ENCODE measurements at regions not wholly inside any gene's neighbourhood (a gene's known extent, or its start where the extent isn't known, plus 50 kb on each side); places are given as distances from the start of the nearest gene placed in this dataset.

DNA sequence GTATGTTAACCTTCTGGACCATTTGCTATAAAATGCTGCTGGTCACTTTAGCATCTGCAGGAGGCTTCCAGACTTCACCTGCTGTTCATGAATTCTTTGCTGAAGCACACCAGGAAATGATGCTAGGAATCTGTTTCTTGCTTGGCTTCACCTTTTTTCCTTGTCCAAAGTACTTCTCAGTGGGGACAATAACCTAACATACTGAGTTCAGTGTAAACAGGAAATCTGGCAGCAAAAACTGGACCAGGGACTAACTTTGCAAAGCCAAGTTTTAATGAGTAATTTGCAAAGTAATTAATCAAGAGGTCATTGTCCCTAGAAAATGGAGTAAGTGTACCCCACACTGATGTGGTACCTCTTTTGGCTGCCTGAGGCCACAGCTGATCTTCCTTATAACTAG is 128.4 kb downstream of the RXFP2 start:
- Mint-ChIP-seq H3K9me3 (peaks cover 2% of the 10 kb centered on the region), H3K27ac (no peak overlapping the region), H3K27me3 (no peaks in the 10 kb centered on the region), H3K4me3 (no peak overlapping the region), H3K4me1 (ENCODE audit: low read depth) (no peaks in the 10 kb centered on the region), H3K36me3 (ENCODE audit: low read depth) (no peaks in the 10 kb centered on the region)
- DNase-seq, result no peak
- ChIA-PET POLR2A (no interaction called here), CTCF (no interaction called here)
- TF ChIP-seq, protein P1, sequence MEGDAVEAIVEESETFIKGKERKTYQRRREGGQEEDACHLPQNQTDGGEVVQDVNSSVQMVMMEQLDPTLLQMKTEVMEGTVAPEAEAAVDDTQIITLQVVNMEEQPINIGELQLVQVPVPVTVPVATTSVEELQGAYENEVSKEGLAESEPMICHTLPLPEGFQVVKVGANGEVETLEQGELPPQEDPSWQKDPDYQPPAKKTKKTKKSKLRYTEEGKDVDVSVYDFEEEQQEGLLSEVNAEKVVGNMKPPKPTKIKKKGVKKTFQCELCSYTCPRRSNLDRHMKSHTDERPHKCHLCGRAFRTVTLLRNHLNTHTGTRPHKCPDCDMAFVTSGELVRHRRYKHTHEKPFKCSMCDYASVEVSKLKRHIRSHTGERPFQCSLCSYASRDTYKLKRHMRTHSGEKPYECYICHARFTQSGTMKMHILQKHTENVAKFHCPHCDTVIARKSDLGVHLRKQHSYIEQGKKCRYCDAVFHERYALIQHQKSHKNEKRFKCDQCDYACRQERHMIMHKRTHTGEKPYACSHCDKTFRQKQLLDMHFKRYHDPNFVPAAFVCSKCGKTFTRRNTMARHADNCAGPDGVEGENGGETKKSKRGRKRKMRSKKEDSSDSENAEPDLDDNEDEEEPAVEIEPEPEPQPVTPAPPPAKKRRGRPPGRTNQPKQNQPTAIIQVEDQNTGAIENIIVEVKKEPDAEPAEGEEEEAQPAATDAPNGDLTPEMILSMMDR (IDR thresholded peaks at IDR 0.05), result no peak
- Histone ChIP-seq H3K9me3 (ENCODE audit: control insufficient read depth in 1 of 2, insufficient read depth in 1 of 2, low read length in 2 of 2) (no peaks in the 10 kb centered on the region), H3K4me1 (ENCODE audit: insufficient read depth, low read length) (no peaks in the 10 kb centered on the region), H3K36me3 (ENCODE audit: insufficient read depth, low read length) (no peaks in the 10 kb centered on the region), H3K27ac (ENCODE audit: low read depth in 1 of 2, low read length in 2 of 2) (no peak overlapping the region), H3K27me3 (ENCODE audit: control insufficient read depth in 1 of 2, insufficient read depth in 2 of 2, low read length in 2 of 2) (no peaks in the 10 kb centered on the region), H3K4me3 (ENCODE audit: low read length) (no peak overlapping the region)
- intact Hi-C loops (cut with DNase I, micrococcal nuclease), result no loop called here
- no peak for ATAC-seq (ENCODE audit: poor library complexity)

DNA sequence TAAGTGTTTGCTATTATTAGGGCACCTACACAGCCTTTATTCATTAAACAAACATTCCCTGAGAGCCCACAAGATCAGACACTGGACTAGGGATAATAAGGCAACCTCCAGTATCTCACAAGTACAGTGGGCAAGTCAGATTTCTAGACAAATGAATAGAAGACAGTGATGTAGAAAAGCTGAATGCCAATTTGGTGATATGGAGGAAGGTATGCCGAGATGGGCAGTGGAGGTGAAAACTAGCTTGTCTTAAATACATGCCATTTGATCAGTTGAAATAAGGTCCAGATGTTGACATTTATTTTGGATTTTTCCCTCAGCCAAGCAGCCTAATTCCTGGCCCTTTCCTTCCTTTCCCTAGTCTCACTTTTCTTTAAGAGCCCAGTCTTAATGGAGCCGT is 130.3 kb downstream of the RXFP2 start:
- H3K27me3 Mint-ChIP-seq, result no peaks in the 10 kb centered on the region
- no peaks in the 10 kb centered on the region for H3K27me3 ChIP-seq (ENCODE audit: control insufficient read depth in 1 of 2, insufficient read depth in 2 of 2, low read length in 2 of 2)
- CTCF ChIA-PET, result no interaction called here
- no peaks in the 10 kb centered on the region for H3K36me3 ChIP-seq (ENCODE audit: insufficient read depth, low read length)
- no peaks in the 10 kb centered on the region for H3K4me1 Mint-ChIP-seq (ENCODE audit: low read depth)
- TF ChIP-seq, protein P1 (IDR thresholded peaks at IDR 0.05), result no peak
- no peak overlapping the region for H3K4me3 ChIP-seq (ENCODE audit: low read length)
- intact Hi-C loops (cut with DNase I, micrococcal nuclease), result no loop called here
- no peaks in the 10 kb centered on the region for H3K9me3 ChIP-seq (ENCODE audit: control insufficient read depth in 1 of 2, insufficient read depth in 1 of 2, low read length in 2 of 2)
- peaks cover 2% of the 10 kb centered on the region for H3K9me3 Mint-ChIP-seq
- POLR2A ChIA-PET, result no interaction called here
- no peaks in the 10 kb centered on the region for H3K36me3 Mint-ChIP-seq (ENCODE audit: low read depth)
- H3K27ac Mint-ChIP-seq, result no peak overlapping the region
- no peak for DNase-seq
- H3K27ac ChIP-seq (ENCODE audit: low read depth in 1 of 2, low read length in 2 of 2), result no peak overlapping the region
- no peaks in the 10 kb centered on the region for H3K4me1 ChIP-seq (ENCODE audit: insufficient read depth, low read length)
- ATAC-seq (ENCODE audit: poor library complexity), result no peak
- no peak overlapping the region for H3K4me3 Mint-ChIP-seq

DNA sequence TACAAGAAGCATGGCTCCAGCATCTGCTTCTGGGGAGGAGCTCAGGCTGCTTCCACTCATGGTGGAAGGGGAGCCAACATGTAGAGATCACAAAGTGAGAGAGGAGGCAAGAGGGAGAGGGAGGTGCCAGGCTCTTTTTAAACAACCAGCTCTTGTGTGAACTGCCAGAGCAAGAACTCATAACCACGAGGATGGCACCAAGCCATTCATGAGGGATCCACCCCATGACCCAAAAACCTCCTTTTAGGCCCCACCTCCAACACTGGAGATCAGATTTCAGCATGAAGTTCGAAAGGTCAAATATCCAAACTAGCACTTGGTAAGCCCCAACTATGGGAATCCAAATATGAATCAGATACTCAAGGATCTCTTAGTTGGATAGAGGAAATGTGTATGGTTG is 131.2 kb downstream of the RXFP2 start:
- H3K27ac ChIP-seq (ENCODE audit: low read depth in 1 of 2, low read length in 2 of 2), result no peak overlapping the region
- Mint-ChIP-seq H3K27me3 (no peaks in the 10 kb centered on the region), H3K9me3 (no peaks in the 10 kb centered on the region), H3K4me1 (ENCODE audit: low read depth) (no peaks in the 10 kb centered on the region), H3K36me3 (ENCODE audit: low read depth) (no peaks in the 10 kb centered on the region), H3K27ac (no peak overlapping the region), H3K4me3 (no peak overlapping the region)
- no peak overlapping the region for H3K4me3 ChIP-seq (ENCODE audit: low read length)
- H3K27me3 ChIP-seq (ENCODE audit: control insufficient read depth in 1 of 2, insufficient read depth in 2 of 2, low read length in 2 of 2), result no peaks in the 10 kb centered on the region
- peak in 2 of 14 experiments; percentile 4 to 11 for DNase-seq
- intact Hi-C loops (cut with DNase I, micrococcal nuclease), result no loop called here
- H3K4me1 ChIP-seq (ENCODE audit: insufficient read depth, low read length), result no peaks in the 10 kb centered on the region
- no peaks in the 10 kb centered on the region for H3K36me3 ChIP-seq (ENCODE audit: insufficient read depth, low read length)
- ATAC-seq (ENCODE audit: poor library complexity), result no peak
- H3K9me3 ChIP-seq (ENCODE audit: control insufficient read depth in 1 of 2, insufficient read depth in 1 of 2, low read length in 2 of 2), result no peaks in the 10 kb centered on the region
- TF ChIP-seq, protein P1 (IDR thresholded peaks at IDR 0.05), result no peak
- ChIA-PET CTCF (no interaction called here), POLR2A (no interaction called here)

Data from CD4-positive, alpha-beta T cell (primary cell).